H9 (cell line): ENCODE measurements at regions not wholly inside any gene's neighbourhood (a gene's known extent, or its start where the extent isn't known, plus 50 kb on each side); places are given as distances from the start of the nearest gene placed in this dataset.

Experiments
- DNase-seq: peaks from one replicate; pipeline ENCODE4 v3.0.0-alpha.2; 2017
- H2AFZ ChIP-seq: one replicate; pipeline ENCODE4 v1.6.1; 2013; ENCODE audit warnings: mild to moderate bottlenecking, low read length, control low read depth, moderate library complexity
- H2AK5ac ChIP-seq: 2 replicates; pipeline ENCODE4 v1.6.1; 2013; ENCODE audit warnings: low read length, control low read depth, mixed read lengths; ENCODE audit not compliant: insufficient read length
- H2BK120ac ChIP-seq: one replicate; pipeline ENCODE4 v1.6.1; 2013; ENCODE audit warnings: low read depth, mild to moderate bottlenecking, low read length, control low read depth, inconsistent platforms; ENCODE audit not compliant: poor library complexity, severe bottlenecking
- H2BK12ac ChIP-seq: 2 replicates; pipeline ENCODE4 v1.6.1; 2013; ENCODE audit warnings: low read length, control low read depth, mixed read lengths, low read depth; ENCODE audit not compliant: insufficient read length
- H2BK15ac ChIP-seq: 2 replicates; pipeline ENCODE4 v1.6.1; 2013; ENCODE audit warnings: low read depth, low read length, control low read depth
- H2BK20ac ChIP-seq: one replicate; pipeline ENCODE4 v1.6.1; 2013; ENCODE audit warnings: low read depth, mild to moderate bottlenecking, low read length, control low read depth, inconsistent platforms; ENCODE audit not compliant: poor library complexity, severe bottlenecking
- H2BK5ac ChIP-seq: 2 replicates; pipeline ENCODE4 v1.6.1; 2013; ENCODE audit warnings: low read length, control low read depth, mixed read lengths; ENCODE audit not compliant: insufficient read length
- H3K14ac ChIP-seq: 2 replicates; pipeline ENCODE4 v1.6.1; 2013; ENCODE audit warnings: low read length, control low read depth; ENCODE audit not compliant: insufficient read depth
- H3K18ac ChIP-seq: 2 replicates; pipeline ENCODE4 v1.6.1; 2013; ENCODE audit warnings: low read depth, mild to moderate bottlenecking, mixed read lengths, low read length, control low read depth; ENCODE audit not compliant: insufficient read length
- H3K23ac ChIP-seq: 2 replicates; pipeline ENCODE4 v1.6.1; 2013; ENCODE audit warnings: low read length, control low read depth, mixed read lengths, low read depth; ENCODE audit not compliant: insufficient read length
- H3K23me2 ChIP-seq: 2 replicates; pipeline ENCODE4 v1.6.1; 2013; ENCODE audit warnings: low read depth, mild to moderate bottlenecking, mixed read lengths, low read length, control low read depth; ENCODE audit not compliant: insufficient read length, poor library complexity, severe bottlenecking
- H3K27ac ChIP-seq: 2 replicates; pipeline ENCODE4 v1.5.1; 2013; ENCODE audit warnings: low read length, control low read depth, mixed read lengths, low read depth; ENCODE audit not compliant: insufficient read length
- H3K27me3 ChIP-seq: 2 replicates; pipeline ENCODE4 v1.6.1; 2013; ENCODE audit warnings: low read length, control low read depth, inconsistent platforms; ENCODE audit not compliant: insufficient read depth
- H3K4ac ChIP-seq: 2 replicates; pipeline ENCODE4 v1.6.1; 2013; ENCODE audit warnings: low read depth, mild to moderate bottlenecking, control low read depth, inconsistent platforms, low read length, moderate library complexity
- H3K4me1 ChIP-seq: 2 replicates; pipeline ENCODE4 v1.6.1; 2013; ENCODE audit warnings: low read length, control low read depth, inconsistent platforms; ENCODE audit not compliant: insufficient read depth
- H3K4me2 ChIP-seq: 2 replicates; pipeline ENCODE4 v1.6.1; 2013; ENCODE audit warnings: low read length, control low read depth, mixed read lengths; ENCODE audit not compliant: insufficient read length, insufficient read depth
- H3K56ac ChIP-seq: 2 replicates; pipeline ENCODE4 v1.6.1; 2013; ENCODE audit warnings: low read depth, mild to moderate bottlenecking, mixed read lengths, low read length, control low read depth; ENCODE audit not compliant: insufficient read length
- H3K79me1 ChIP-seq: 2 replicates; pipeline ENCODE4 v1.6.1; 2013; ENCODE audit warnings: low read depth, mild to moderate bottlenecking, moderate library complexity, low read length, control low read depth, inconsistent platforms; ENCODE audit not compliant: insufficient read depth, poor library complexity, severe bottlenecking
- H3K79me2 ChIP-seq: 2 replicates; pipeline ENCODE4 v1.6.1; 2013; ENCODE audit warnings: low read length, control low read depth, inconsistent platforms; ENCODE audit not compliant: insufficient read depth
- H3K9ac ChIP-seq: 2 replicates; pipeline ENCODE4 v1.6.1; 2013; ENCODE audit warnings: low read length, control low read depth, mixed read lengths; ENCODE audit not compliant: insufficient read length; ENCODE audit errors: extremely low read depth
- H3K9me3 ChIP-seq: one replicate; pipeline ENCODE4 v1.6.1; 2013; ENCODE audit warnings: low read depth, low read length, inconsistent platforms; ENCODE audit not compliant: control insufficient read depth
- H3T11ph ChIP-seq: one replicate; pipeline ENCODE4 v1.6.1; 2013; ENCODE audit warnings: mild to moderate bottlenecking, low read length, control low read depth, inconsistent platforms
- H4K20me1 ChIP-seq: one replicate; pipeline ENCODE4 v1.6.1; 2013; ENCODE audit not compliant: control insufficient read depth, insufficient read length, insufficient read depth
- H4K5ac ChIP-seq: 2 replicates; pipeline ENCODE4 v1.6.1; 2013; ENCODE audit warnings: low read depth, mild to moderate bottlenecking, mixed read lengths, low read length, control low read depth; ENCODE audit not compliant: insufficient read length
- H4K8ac ChIP-seq: replicated peaks from 2 replicates; pipeline ENCODE4 v1.6.1; 2013; ENCODE audit warnings: low read length, control low read depth, mixed read lengths, low read depth; ENCODE audit not compliant: insufficient read length
- H4K91ac ChIP-seq: 2 replicates; pipeline ENCODE4 v1.6.1; 2013; ENCODE audit warnings: low read depth, mild to moderate bottlenecking, moderate library complexity, mixed read lengths, low read length, control low read depth; ENCODE audit not compliant: insufficient read length
- H3K27ac Mint-ChIP-seq, 3 experiments: 2 replicates in 2 of 3; 3 replicates in 1 of 3; pipeline ENCODE4 v1.8.0; 2020 to 2021; ENCODE audit warnings: mixed read lengths in 3 of 3, mild to moderate bottlenecking in 1 of 3, moderate library complexity in 1 of 3
- H3K27me3 Mint-ChIP-seq: 2 replicates; pipeline ENCODE4 v1.8.0; 2021; ENCODE audit warnings: low read depth, mild to moderate bottlenecking, moderate library complexity, mixed read lengths
- H3K36me3 Mint-ChIP-seq, 3 experiments: 2 replicates in 2 of 3; 3 replicates in 1 of 3; pipeline ENCODE4 v1.8.0; 2020 to 2021; ENCODE audit warnings: low read depth in 3 of 3, mixed read lengths in 3 of 3; ENCODE audit not compliant: insufficient read depth in 1 of 3
- H3K4me1 Mint-ChIP-seq, 2 experiments: 2 replicates each; pipeline ENCODE4 v1.8.0; 2020; ENCODE audit warnings: mixed read lengths in 2 of 2
- H3K4me3 Mint-ChIP-seq, 2 experiments: 2 replicates in 1 of 2; 3 replicates in 1 of 2; pipeline ENCODE4 v1.8.0; 2020 to 2021; ENCODE audit warnings: mild to moderate bottlenecking in 2 of 2, mixed read lengths in 2 of 2, moderate library complexity in 1 of 2
- H3K9me3 Mint-ChIP-seq, 2 experiments: 2 replicates in 1 of 2; 3 replicates in 1 of 2; pipeline ENCODE4 v1.8.0; 2020; ENCODE audit warnings: mild to moderate bottlenecking in 2 of 2, mixed read lengths in 2 of 2, moderate library complexity in 1 of 2
- CTCF ChIP-seq: fragments of 200-600 bp; sonication (generic); conservative IDR thresholded peaks from 3 replicates; pipeline ENCODE4 v1.8.0; 2021; ENCODE audit warnings: antibody characterized with exemption, mild to moderate bottlenecking
- WGBS: extraction: QIAGEN DNeasy Blood & Tissue Kit; methylation state at CpG from one replicate; pipeline ENCODE4 v1.1.7; 2013; ENCODE audit warnings: missing lambda C conversion rate, low lambda C conversion rate, mixed read lengths; ENCODE audit not compliant: insufficient read length; ENCODE audit errors: extremely low coverage; 5-methylcytosine and 5-hydroxymethylcytosine counted together

GRCh38 chr10:105770524-105771212, 1129.6 kb downstream of the SORCS3 start:
- H3K4me1 Mint-ChIP-seq, result peaks cover 0 to 5% of the 10 kb centered on the region in 2 experiments; a peak in 3 of 4 replicates
- Histone ChIP-seq H3K18ac (no peak overlapping the region), H2BK120ac (no peak overlapping the region), H2AK5ac (no peak overlapping the region), H4K91ac (no peak overlapping the region), H4K20me1 (no peaks in the 10 kb centered on the region), H2AFZ (no peak overlapping the region), H2BK5ac (no peak overlapping the region), H3T11ph (no peak overlapping the region), H3K27ac (no peak overlapping the region), H2BK15ac (no peak overlapping the region), H4K8ac (no peak overlapping the region), H3K9ac (no peak overlapping the region), H3K23me2 (no peaks in the 10 kb centered on the region), H2BK12ac (no peak overlapping the region), H3K4ac (no peak overlapping the region), H3K79me2 (no peaks in the 10 kb centered on the region), H3K79me1 (no peaks in the 10 kb centered on the region), H3K14ac (no peak overlapping the region), H3K27me3 (no peaks in the 10 kb centered on the region), H3K4me1 (no peaks in the 10 kb centered on the region), H3K9me3 (no peaks in the 10 kb centered on the region), H3K23ac (no peak overlapping the region), H3K56ac (no peak overlapping the region), H3K4me2 (no peak overlapping the region), H4K5ac (no peak overlapping the region), H2BK20ac (no peak overlapping the region)
- no peaks in the 10 kb centered on the region for H3K9me3 Mint-ChIP-seq
- no peak for TF ChIP-seq CTCF
- no peak for DNase-seq
- no CpG with 5 or more reads among the region's 2 CpGs for whole genome bisulfite sequencing
- H3K27ac Mint-ChIP-seq, result no peak overlapping the region; a peak in 1 of 7 replicates
- no peaks in the 10 kb centered on the region for H3K36me3 Mint-ChIP-seq
- H3K4me3 Mint-ChIP-seq, result no peak overlapping the region
- H3K27me3 Mint-ChIP-seq, result peaks cover 3% of the 10 kb centered on the region
